Left lung (tissue), 4 donors: ENCODE measurements at regions not wholly inside any gene's neighbourhood (a gene's known extent, or its start where the extent isn't known, plus 50 kb on each side); places are given as distances from the start of the nearest gene placed in this dataset.

Experiments
- ATAC-seq: fragments of 200-7000 bp; cut with Tn5 transposase; one replicate; pipeline ENCODE4 v1.9.1; 2020; ENCODE audit warnings: moderate library complexity
- DNase-seq, 4 donors: peaks; one replicate each; pipeline ENCODE4 v3.0.0-alpha.2; 2013 to 2020
- H3K27ac ChIP-seq, 2 donors: fragments of 200-600 bp; sonication (generic) in 1 of 2; one replicate each; pipeline versions ENCODE4 v1.5.0 to v1.8.0; 2020 to 2021
- H3K27me3 ChIP-seq, 2 donors: fragments of 200-600 bp; sonication (generic) in 1 of 2; one replicate each; pipeline versions ENCODE4 v1.5.0 to v1.8.0; 2020 to 2021
- H3K36me3 ChIP-seq, 2 donors: fragments of 200-600 bp; sonication (generic) in 1 of 2; one replicate each; pipeline versions ENCODE4 v1.5.0 to v1.8.0; 2020 to 2021
- H3K4me1 ChIP-seq, 2 donors: fragments of 200-600 bp; one replicate each; pipeline ENCODE4 v1.8.0; 2021
- H3K4me3 ChIP-seq, 2 donors: fragments of 200-600 bp; sonication (generic) in 1 of 2; one replicate each; pipeline versions ENCODE4 v1.5.0 to v1.8.0; 2020 to 2021; ENCODE audit warnings: mild to moderate bottlenecking in 1 of 2
- H3K9me3 ChIP-seq, 2 donors: fragments of 200-600 bp; sonication (generic) in 1 of 2; one replicate each; pipeline versions ENCODE4 v1.5.0 to v1.8.0; 2020 to 2021
- intact Hi-C, 2 donors: fragments of 100-400 bp; cut with DNase I; formaldehyde crosslinking; loops; one replicate each; pipeline versions ENCODE4 v1.11.2 to v1.14.2; 2022
- TF ChIP-seq, protein P1 (sequence below), 2 donors: fragments of 200-600 bp; sonication (generic) in 1 of 2; IDR thresholded peaks; one replicate each; pipeline versions ENCODE4 v1.5.0 to v1.8.0; 2021; ENCODE audit warnings: antibody characterized with exemption in 2 of 2
- donor health status: DM: no; HTN: yes; CAD: no.
- donor health status: DM: no; HTN: no; CAD: no.

DNA sequence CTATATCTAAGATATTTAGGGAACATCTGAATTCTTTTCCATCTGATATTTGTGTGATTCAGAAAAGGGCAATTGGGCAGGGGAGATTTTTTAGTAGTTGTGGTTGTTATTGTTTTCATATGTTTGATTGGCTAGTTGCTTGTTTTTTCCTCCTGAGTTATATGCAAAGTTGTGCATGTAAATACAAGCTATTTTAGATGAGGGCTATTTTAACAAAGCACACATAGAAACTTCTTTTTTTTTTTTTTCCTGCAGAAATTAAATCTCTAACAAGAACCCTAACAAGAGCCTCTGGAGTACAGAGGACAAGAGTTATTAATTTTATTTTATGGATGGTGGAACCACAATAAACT, 559.1 kb downstream of the CETN3 start:
- ATAC-seq (no peak), DNase-seq (no peak)
- H3K9me3 ChIP-seq, result no peaks in the 10 kb centered on the region
- H3K27me3 ChIP-seq, result no peaks in the 10 kb centered on the region
- H3K4me3 ChIP-seq, result no peak overlapping the region
- H3K27ac ChIP-seq, result no peak overlapping the region
- TF ChIP-seq, protein P1, sequence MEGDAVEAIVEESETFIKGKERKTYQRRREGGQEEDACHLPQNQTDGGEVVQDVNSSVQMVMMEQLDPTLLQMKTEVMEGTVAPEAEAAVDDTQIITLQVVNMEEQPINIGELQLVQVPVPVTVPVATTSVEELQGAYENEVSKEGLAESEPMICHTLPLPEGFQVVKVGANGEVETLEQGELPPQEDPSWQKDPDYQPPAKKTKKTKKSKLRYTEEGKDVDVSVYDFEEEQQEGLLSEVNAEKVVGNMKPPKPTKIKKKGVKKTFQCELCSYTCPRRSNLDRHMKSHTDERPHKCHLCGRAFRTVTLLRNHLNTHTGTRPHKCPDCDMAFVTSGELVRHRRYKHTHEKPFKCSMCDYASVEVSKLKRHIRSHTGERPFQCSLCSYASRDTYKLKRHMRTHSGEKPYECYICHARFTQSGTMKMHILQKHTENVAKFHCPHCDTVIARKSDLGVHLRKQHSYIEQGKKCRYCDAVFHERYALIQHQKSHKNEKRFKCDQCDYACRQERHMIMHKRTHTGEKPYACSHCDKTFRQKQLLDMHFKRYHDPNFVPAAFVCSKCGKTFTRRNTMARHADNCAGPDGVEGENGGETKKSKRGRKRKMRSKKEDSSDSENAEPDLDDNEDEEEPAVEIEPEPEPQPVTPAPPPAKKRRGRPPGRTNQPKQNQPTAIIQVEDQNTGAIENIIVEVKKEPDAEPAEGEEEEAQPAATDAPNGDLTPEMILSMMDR (IDR thresholded peaks at IDR 0.05), result no peak
- H3K36me3 ChIP-seq, result no peaks in the 10 kb centered on the region
- no peaks in the 10 kb centered on the region for H3K4me1 ChIP-seq
- intact Hi-C loops, result no loop called here

DNA sequence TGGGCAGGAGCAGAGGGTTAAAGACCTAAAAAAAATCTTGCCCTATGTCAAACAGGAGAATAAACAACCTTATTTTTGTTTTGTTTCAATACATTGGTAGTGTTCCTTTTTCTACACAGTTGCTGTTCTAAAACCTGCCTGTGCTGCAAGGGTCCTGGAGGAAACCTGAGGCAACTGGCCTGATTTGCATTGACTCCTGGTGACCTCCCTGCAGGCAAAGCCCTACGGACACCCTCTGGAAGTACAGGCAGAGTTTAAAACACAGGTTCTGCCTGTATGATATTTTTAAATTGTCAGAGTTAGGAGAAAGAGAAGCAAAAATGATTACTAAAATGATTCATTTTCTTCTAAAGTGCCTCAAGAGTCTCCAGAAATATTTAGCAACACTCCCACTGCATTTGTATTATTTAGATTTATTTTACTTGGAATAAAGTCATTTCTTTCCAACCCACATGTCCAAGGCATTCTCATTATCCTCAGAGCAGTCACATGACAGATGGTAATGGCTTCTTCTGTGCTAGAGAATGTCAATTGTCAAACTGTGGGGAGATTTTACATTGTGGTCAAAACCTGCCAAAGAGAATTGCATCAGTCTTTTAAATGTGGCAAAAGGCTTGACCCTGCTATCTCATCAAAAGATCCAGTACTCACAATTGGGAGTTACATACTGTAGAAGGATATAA, 559.6 kb downstream of the CETN3 start:
- no peaks in the 10 kb centered on the region for H3K36me3 ChIP-seq
- intact Hi-C loops, result no loop called here
- DNase-seq, result no peak

DNA sequence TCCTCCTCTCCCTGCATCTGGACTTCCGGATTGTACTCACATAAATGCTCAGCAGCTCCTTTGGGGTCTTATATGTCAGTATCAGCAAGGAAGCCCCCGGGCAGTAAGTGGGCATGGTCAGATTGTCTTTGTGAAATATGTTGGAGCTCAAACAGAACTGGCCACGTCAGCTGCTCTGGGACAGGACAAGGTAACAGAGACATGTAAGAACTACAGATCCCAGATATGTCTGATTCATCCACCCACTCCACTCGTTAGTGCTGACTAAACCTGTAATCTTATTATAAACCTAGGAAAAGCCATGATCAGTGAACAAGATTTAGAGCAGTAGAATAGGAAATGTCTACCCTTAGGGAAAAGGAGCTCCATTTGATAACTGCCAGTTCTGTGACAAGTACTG, 561.8 kb downstream of the CETN3 start:
- Histone ChIP-seq H3K4me3 (no peak overlapping the region), H3K27me3 (no peaks in the 10 kb centered on the region), H3K27ac (no peak overlapping the region), H3K36me3 (no peaks in the 10 kb centered on the region), H3K4me1 (no peaks in the 10 kb centered on the region), H3K9me3 (no peaks in the 10 kb centered on the region)
- no peak for DNase-seq
- TF ChIP-seq, protein P1 (IDR thresholded peaks at IDR 0.05), result no peak
- no peak for ATAC-seq
- intact Hi-C loops, result no loop called here

More for the DNA sequence above, 559.6 kb downstream of the CETN3 start:
- TF ChIP-seq, protein P1 (IDR thresholded peaks at IDR 0.05), result no peak
- Histone ChIP-seq H3K27me3 (no peaks in the 10 kb centered on the region), H3K27ac (no peak overlapping the region), H3K4me1 (no peaks in the 10 kb centered on the region), H3K4me3 (no peak overlapping the region), H3K9me3 (no peaks in the 10 kb centered on the region)
- no peak for ATAC-seq

DNA sequence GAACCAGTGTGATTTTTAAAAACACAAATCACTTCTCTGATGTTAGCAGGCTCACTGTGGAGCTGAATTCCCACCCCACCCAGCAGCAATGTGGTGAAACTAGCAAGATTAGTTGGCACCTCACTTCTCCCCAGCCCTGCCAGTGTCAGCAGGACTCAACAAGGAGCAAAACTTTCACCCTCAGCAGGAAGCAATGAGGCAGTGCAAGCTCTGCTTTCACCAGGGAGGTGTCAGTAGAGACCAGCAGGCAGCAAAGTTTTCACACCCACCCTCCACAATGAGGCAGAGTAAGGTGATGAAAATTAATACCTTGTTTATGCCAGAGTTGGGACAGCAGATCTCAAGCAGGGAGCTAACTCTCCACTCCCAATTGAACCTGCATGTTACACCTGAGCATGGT, 565.0 kb downstream of the CETN3 start:
- Histone ChIP-seq H3K4me1 (no peaks in the 10 kb centered on the region), H3K4me3 (no peak overlapping the region), H3K27me3 (no peaks in the 10 kb centered on the region), H3K27ac (no peak overlapping the region), H3K36me3 (no peaks in the 10 kb centered on the region), H3K9me3 (no peaks in the 10 kb centered on the region)
- intact Hi-C loops, result no loop called here
- DNase-seq (no peak), ATAC-seq (no peak)
- TF ChIP-seq, protein P1 (IDR thresholded peaks at IDR 0.05), result no peak

DNA sequence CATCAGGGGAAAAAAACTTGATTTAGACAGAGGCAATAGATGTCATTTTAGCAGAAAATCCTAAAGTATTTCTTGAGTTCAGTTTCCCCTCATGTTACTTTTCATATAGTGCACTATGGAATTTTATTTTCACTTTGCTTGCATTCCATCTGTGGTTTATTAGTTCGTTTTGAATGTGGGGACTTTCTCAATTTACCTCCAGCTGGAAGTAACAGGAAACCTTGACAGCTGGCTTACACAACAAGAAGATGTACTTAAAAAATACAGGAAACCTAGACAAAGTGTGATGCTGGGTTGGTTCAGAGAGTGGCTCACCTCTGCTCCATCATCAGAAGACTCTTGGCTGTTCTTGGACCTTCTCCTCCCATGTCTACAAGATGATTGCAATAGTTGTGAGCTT, 567.0 kb downstream of the CETN3 start:
- TF ChIP-seq, protein P1 (IDR thresholded peaks at IDR 0.05), result no peak
- intact Hi-C loops, result no loop called here
- no peak overlapping the region for H3K27ac ChIP-seq
- no peaks in the 10 kb centered on the region for H3K9me3 ChIP-seq
- ATAC-seq, result no peak
- no peaks in the 10 kb centered on the region for H3K27me3 ChIP-seq
- H3K4me3 ChIP-seq, result no peak overlapping the region
- H3K4me1 ChIP-seq, result no peaks in the 10 kb centered on the region
- H3K36me3 ChIP-seq, result no peaks in the 10 kb centered on the region
- no peak for DNase-seq
